ENCODE measurements at regions not wholly inside any gene's neighbourhood (a gene's known extent, or its start where the extent isn't known, plus 50 kb on each side); places are given as distances from the start of the nearest gene placed in this dataset.

DNA sequence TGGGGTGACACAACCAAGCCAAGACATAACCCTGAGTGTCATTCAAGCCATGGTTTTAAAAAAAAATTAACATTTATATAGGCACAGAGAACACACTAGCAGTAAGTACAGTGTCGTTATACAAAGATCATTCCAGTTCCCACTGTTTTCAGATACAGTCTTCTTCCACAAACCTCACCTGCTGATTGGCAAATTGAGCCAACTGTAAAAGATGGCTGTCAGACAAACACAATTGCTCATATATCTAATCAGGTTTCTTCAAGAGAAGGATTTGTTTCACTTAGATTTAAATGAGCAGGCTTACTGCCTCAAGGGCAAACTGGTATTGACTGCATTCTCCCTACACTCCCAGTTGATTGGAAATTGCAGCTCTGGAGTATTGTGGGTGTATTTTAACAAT, 308.9 kb downstream of the RBM26 start:
- intact Hi-C loops (cut with DNase I) = no loop called here
- Histone ChIP-seq H3K9me3 (no peaks in the 10 kb centered on the region), H3K4me1 (no peaks in the 10 kb centered on the region), H3K27me3 (no peaks in the 10 kb centered on the region), H3K36me3 (no peaks in the 10 kb centered on the region), H3K4me3 (no peak overlapping the region), H3K27ac (no peak overlapping the region)
- TF ChIP-seq, protein P1, sequence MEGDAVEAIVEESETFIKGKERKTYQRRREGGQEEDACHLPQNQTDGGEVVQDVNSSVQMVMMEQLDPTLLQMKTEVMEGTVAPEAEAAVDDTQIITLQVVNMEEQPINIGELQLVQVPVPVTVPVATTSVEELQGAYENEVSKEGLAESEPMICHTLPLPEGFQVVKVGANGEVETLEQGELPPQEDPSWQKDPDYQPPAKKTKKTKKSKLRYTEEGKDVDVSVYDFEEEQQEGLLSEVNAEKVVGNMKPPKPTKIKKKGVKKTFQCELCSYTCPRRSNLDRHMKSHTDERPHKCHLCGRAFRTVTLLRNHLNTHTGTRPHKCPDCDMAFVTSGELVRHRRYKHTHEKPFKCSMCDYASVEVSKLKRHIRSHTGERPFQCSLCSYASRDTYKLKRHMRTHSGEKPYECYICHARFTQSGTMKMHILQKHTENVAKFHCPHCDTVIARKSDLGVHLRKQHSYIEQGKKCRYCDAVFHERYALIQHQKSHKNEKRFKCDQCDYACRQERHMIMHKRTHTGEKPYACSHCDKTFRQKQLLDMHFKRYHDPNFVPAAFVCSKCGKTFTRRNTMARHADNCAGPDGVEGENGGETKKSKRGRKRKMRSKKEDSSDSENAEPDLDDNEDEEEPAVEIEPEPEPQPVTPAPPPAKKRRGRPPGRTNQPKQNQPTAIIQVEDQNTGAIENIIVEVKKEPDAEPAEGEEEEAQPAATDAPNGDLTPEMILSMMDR (IDR thresholded peaks at IDR 0.05) = no peak
- ATAC-seq = no peak
- no peak for DNase-seq

DNA sequence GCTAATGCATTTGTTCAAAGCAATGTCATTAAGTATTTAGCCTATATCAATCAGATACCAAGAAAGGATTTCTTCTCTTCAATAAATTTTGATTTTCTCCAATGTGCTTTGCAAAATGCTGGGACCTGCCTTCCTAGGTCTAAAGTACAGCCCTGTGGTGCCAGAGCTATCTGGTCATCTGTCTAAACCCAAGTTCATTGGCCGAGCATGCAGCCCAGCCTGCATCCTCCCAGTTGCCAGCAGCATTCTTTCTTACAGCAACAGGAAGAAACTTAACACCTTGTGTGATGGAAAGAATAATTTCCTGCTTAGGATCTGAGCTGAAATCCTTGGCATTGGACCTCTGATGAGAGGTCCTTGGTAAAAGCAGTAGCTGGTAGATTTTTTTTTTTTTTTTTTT, 310.0 kb downstream of the RBM26 start:
- H3K9me3 ChIP-seq = no peaks in the 10 kb centered on the region
- no peaks in the 10 kb centered on the region for H3K27me3 ChIP-seq
- H3K36me3 ChIP-seq = no peaks in the 10 kb centered on the region
- ATAC-seq (no peak), DNase-seq (no peak)
- intact Hi-C loops (cut with DNase I) = no loop called here
- H3K4me3 ChIP-seq = no peak overlapping the region
- H3K27ac ChIP-seq = no peak overlapping the region
- TF ChIP-seq, protein P1 (IDR thresholded peaks at IDR 0.05) = no peak
- H3K4me1 ChIP-seq = no peaks in the 10 kb centered on the region

DNA sequence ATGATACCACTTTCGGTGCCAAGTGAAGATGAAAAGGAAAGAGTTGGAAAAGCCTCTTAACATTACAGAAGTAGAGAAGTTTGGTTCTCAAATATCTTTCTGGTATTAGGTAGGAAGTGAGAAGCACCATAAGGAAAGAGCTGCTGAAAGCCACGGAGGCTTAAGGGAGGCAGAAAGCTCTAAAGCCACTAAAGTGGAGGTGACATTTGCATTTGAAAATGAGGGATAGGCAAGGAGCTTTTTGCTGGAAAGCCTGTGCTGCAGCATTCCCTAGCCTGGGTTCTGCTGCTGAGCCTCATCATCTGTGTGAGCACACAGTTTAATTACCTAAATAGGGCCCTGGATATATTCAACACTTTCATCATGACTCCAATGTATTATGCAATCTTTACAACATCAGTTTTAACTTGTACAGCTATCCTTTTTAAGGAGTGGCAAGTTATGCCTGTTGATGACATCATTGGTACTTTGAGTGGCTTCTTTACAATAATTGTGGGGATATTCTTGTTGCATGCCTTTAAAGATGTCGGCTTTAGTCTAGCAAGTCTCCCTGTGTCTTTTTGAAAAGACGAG, 315.4 kb downstream of the RBM26 start:
- no peak for ATAC-seq
- DNase-seq = no peak
- intact Hi-C loops (cut with DNase I) = no loop called here
- Histone ChIP-seq H3K27me3 (no peaks in the 10 kb centered on the region), H3K36me3 (no peaks in the 10 kb centered on the region), H3K4me1 (no peaks in the 10 kb centered on the region), H3K4me3 (no peak overlapping the region), H3K27ac (no peak overlapping the region), H3K9me3 (no peaks in the 10 kb centered on the region)
- TF ChIP-seq, protein P1 (IDR thresholded peaks at IDR 0.05) = no peak

DNA sequence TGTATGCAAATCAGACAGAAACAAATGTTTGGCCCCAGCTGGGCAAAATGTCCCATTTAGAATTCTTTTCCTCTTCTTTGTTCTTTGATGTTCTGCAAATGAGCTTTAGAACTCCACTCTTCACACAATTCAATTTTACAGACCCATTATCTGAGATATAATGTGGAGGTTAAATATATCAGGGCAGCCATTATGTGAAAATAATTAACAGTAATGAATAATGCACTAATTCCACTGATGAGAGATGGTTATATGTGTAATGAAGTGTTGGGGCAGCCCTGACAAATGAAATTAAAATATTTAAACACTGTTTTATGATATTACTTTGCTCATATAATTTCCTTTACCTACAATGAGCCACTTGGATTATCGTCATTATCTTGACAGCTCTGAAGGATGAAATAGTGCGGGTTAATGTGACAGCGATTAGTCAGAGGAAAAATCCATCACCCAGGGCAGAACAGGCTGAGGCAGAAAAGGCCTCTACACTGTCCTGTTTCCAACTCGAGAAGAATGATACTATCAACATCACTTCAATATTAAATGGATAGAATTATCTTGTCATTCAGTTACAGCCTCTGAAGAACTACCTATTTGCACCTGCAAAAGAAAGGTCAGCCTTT, 321.1 kb downstream of the RBM26 start:
- DNase-seq (no peak), ATAC-seq (no peak)
- intact Hi-C loops (cut with DNase I) = no loop called here
- TF ChIP-seq, protein P1 (IDR thresholded peaks at IDR 0.05) = no peak
- Histone ChIP-seq H3K4me3 (no peak overlapping the region), H3K9me3 (peaks cover 0 to 4% of the 10 kb centered on the region in 2 donors), H3K4me1 (no peaks in the 10 kb centered on the region), H3K27me3 (no peaks in the 10 kb centered on the region), H3K36me3 (no peaks in the 10 kb centered on the region), H3K27ac (no peak overlapping the region)

DNA sequence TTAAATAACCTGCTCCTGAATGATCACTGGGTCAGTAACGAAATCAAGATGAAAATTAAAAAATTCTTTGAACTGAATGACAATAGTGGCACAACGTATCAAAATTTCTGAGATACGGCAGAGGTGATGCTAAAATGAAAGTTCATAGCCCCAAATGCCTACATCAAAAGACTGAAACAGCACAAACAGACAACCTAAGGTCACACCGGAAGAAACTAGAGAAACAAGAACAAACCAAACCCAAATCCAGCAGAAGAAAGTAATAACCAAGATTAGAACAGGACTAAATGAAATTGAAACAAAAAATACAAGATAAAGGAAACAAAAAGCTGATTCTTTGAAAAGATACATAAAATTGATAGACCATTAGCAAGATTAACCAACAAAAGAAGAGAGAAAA, 324.1 kb downstream of the RBM26 start:
- Histone ChIP-seq H3K9me3 (peaks cover 0 to 4% of the 10 kb centered on the region in 2 donors), H3K27me3 (no peaks in the 10 kb centered on the region), H3K4me3 (no peak overlapping the region), H3K27ac (no peak overlapping the region), H3K36me3 (no peaks in the 10 kb centered on the region), H3K4me1 (no peaks in the 10 kb centered on the region)
- ATAC-seq (no peak), DNase-seq (no peak)
- TF ChIP-seq, protein P1 (IDR thresholded peaks at IDR 0.05) = no peak
- intact Hi-C loops (cut with DNase I) = no loop called here
